Stimulated activated CD4-positive, alpha-beta T cell treated with anti-CD3 and anti-CD28 coated beads, Interleukin-15, amount 100 ng/mL, for 24 hours (primary cell): ENCODE measurements at regions not wholly inside any gene's neighbourhood (a gene's known extent, or its start where the extent isn't known, plus 50 kb on each side); places are given as distances from the start of the nearest gene placed in this dataset.

Experiments
- DNase-seq: peaks from one replicate; pipeline ENCODE4 v3.0.0-alpha.2; 2020

DNA sequence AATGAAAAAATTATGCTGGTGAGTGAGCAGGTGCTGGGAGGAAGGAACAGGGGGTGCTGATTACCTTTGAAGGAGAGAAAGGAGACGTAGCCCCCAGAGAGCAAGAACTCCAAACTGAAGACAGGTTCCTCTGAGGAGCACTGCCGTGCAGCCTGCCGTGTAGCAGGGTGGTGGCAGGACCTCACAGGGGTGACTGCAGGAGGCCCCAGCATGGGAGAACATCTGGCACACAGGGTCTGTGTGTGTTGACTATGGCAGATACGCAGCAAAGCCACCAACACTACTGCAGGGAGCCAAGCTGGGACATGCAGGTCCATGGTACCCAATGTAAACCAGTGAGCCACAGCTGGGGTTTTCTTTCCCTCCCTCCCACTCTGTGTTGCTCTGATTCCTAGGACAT lies 192.1 kb upstream of the PDE1C start:
- no peak for DNase-seq

DNA sequence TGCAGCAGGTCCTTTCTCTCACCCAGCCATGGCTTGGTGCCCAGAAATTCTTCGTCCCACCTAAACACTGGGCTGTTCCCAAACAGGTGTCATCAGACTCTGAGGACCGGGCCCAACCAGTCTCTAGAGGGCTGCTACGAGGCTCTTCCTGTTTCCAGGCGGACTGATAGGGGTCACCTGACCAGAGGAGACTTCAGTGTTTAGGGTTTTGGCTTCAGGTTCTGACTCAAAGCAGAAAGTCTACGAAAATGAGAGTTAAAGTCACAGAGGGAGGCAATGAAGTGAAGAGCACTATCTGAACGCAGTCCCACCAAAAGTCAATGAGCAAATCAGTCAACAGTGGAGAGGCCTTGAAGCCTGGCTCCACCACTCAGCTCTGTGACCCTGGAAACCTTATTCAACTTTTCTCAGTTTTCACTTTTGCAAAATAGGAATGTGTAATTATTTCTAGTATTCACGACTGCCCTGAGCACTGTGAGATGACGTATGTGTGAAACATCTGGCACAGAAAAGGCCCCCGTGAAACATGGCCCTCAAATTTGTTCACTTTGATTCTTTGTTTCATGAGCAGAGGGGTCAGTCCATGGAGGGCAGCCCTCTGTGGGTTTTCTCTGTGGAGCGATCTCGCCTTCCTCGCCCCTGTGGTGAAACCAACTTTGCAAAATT lies 189.9 kb upstream of the PDE1C start:
- DNase-seq: no peak

DNA sequence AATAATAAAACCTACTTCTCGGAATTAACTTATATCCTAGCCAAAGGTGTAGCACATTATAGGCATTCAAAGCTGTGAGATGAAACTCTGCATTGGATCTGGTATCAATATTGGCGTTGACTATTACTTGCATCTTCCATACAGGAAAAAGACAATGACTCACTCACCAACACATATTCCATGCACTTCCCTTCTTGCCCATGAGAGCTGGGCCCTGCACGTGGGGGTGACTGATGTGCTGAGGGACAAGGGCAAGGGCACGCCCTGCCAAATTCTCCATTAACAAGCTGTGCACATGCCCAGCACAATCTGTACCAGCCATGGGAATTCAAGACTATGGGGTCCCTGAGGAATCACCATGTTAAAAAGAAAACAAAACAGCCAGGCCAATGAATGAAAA lies 188.1 kb upstream of the PDE1C start:
- DNase-seq: no peak

DNA sequence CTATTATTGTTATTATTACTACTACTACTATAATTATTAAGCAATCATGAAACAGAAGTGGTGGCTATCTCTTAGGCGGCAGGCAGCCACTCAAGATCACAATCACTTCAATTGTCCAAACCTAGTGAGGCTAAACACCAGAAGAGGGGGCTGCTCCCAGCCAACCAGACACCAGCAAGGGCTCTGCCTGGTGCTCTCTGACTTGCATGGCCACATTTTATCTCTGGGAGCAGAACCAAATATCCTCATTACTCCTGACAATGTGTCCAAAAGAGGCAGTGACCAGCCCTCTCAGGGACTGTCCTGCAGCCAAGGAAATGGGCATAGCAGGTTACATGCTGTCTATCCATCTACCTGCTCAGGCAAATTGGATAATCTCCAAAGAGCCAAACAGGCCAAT lies 187.4 kb upstream of the PDE1C start:
- no peak for DNase-seq

DNA sequence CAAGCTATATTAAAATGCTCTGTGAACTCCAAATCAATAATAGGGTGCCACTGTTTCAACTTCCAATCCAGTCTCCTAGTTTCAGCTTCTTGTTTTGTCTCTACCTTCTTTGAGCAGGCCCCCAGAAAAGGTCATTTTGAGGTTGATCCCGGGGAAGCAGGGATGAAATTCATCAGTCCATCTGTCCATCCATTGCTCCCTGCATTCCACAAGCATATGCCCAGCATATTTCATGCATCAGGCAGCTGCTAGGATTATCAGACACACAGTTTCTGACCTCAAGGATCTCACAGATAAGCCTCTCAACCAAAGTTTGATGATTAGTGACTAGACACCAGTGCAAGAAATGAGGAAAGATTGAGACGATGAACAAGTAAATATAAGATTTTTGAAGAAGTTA lies 186.6 kb upstream of the PDE1C start:
- no peak for DNase-seq

DNA sequence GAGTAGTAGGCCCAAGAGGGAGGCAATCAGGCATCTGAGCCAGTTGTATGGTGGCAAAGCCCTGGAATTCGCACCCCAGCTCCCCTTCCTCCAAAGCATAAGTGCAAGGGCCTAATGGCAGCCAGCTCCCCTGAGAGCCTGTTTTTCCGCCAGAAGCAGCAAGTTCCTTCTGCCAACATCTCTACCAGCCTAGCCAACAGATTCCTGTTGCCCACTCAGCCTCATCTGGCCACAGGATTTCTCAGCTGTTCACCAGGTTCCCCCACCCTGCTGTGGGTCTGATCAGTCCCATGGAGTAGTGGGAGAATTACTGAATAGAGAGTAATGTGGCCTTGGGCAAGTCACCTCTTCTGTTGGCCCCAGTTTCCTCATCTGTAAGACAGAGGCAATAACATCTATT lies 186.2 kb upstream of the PDE1C start:
- DNase-seq: no peak

DNA sequence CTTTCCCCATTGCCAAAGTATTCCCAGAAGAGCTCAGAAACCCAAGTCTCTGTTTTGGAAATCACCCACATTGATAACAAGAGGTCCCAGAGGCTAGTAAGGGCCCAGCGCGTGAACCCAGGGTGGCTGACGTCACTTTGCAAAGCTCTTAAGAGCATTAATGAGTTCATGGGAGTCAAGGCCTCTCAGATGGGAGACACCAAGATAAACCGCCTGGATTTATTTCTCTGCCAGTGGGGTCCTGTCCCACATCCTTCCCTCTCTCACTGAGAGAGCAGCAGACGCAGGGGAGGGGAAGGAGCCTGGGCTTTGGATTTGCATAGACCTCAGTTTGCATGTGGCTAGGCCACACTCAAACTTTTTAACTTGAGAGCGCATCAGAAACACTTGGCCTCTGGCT lies 184.8 kb upstream of the PDE1C start:
- no peak for DNase-seq

DNA sequence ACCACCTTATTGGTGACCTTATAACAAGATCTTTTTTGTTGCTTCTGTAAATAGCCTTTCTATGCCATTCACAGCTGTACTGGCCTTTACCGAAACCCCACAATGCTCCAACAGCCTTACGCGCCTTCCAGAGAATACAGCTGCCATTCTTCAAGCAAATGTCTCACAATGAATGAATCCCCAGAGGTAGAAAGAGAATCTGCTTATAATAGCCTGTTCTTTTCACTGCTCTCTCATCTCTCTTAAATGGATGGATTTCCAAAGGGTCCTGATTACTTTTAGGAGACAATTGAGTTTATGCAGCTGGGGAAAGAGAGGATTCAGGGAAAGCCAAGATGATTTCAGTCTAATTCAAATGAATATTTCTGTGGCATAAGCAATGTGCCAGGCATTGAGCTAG lies 183.1 kb upstream of the PDE1C start:
- DNase-seq: no peak

DNA sequence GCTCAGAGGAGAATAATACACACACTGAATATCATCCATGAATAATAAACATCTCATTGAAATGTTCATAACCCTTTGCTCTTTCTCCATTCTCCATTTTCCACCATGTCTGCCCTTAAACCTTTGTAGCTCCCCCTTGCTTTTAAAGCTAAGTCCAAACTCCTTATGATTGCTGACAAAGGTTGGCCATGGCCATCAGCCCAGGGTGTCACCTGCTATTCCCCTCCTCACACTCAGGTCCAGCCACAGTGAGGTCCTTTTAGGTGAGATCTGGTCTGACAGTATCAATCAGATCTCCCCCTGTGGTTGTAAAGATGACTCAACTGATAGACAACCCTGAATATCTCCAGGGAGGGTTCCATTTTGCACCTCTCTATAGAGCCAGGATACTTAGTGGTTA lies 181.5 kb upstream of the PDE1C start:
- DNase-seq: no peak

DNA sequence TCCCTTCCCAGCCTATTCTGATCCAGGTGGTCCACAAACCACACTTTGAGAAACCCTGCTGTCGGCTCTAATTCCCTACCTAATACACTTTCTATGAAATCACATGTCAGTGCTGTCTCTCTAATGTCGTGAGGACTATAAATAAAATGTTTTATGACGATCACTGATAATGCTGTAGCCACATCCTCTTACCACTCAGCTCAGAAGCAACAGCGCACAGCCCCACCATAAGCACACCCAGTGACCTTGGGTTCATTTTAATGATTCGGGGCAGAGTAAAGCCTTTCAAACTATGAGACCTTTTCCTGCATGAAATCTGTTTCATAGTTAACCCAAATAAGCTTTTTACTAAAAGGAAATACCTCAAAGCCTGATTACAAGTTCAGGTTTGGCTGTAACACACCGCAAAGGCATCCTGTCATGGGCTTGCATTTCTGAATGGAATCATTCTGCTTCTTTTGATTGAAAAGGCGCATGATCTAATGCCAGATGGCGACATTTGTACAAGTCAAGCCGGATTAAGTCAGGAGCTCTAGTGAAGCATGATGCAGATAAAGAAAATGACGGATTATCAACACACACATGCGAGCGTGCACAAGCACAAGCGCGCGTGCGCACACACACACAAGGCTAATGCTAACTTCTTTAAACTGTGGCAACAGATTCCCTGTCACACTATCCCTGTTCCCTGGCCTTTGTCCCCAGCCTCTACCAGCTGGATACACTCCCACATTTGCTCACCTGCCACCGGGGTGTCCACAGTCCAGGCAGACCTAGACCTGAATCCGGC lies 180.5 kb upstream of the PDE1C start:
- DNase-seq: no peak

DNA sequence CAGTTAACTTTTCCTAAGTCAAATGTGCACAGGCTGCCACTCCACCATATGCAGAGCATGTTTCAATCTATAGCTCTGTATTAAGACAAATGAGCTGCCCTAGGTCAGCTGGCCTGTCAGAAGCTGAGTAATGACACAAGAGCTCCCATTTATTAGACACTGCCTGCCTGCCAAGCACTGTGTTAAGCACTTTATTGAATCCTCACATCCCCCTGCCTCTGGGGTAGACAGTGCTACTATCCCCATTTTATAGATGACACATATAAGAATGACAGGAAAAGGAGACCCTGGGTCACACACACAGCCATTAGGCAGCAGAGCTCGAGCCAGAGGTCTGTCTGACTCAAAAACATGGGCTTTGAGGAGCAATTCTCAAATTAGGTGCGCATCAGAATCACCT lies 179.8 kb upstream of the PDE1C start:
- DNase-seq: no peak

DNA sequence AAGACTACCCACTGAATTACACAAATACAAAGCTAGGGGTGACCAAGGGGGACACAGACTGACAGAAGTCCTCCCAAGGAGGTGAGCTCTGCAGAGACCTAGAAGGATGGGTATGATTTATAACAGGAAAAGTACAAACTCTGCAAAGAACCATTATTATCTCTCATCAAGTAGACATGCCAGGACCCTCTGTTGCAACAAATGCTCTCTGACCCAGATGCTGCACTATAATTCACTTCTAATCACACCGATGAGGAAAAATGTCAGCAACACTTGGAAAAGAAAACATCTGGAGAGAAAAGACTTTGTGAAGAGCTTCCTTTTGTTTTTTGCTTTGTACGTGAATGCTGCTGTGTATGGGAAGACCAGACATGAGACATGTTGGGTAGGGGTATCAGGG lies 178.3 kb upstream of the PDE1C start:
- no peak for DNase-seq

DNA sequence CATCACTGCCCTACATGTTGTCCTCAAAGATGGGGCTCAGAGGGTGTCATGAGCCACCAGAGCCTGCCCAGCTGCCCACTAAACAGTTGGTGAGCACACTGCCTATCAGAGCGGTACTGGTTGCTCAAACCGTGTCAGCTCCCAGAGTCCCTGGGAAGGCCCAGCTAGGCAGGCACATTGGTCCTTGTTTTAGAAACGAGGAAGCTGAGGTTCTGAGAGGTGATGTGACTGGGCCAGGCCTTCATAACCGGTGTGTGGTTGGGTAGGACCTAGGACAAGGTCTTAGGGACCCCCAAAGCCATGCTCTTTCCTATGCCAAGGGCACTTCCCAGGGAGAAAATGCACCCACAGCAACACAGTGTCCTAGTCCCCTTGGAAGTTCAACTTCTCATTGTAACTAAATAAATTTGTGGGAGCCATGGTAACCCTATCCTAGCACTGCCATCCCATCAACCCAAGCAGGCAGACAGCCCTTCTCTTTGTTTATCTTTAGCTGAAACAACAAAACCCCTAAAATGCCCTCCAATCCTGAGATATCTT lies 174.7 kb upstream of the PDE1C start:
- DNase-seq: no peak

DNA sequence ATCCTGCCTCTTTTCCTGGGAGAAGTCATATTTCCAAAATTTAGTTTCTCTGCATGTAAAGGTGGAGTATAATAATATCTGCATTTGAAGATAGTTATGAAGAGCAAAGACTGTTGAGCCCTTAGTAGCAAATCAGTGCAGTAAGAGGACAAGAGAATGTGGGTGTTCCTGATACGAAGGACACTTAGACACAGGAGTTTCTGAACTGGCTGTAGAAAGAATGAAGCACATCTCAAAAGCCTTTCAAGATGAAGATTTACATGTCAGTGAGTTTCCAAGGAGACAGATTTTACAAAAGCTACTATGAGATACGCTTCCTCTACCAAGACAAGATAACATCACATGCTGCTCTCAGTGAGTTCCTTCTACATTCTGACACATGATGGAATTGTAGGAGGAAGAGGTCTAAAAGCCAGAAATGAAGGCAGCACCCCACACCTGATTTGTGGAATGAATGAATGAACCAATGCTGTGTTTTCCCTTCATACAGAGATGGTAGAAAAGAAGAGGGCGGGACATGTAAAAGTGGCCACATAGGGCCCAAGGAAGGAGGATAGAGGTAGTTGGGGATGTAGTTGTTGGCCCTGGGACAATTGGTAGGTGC lies 173.6 kb upstream of the PDE1C start:
- DNase-seq: no peak

DNA sequence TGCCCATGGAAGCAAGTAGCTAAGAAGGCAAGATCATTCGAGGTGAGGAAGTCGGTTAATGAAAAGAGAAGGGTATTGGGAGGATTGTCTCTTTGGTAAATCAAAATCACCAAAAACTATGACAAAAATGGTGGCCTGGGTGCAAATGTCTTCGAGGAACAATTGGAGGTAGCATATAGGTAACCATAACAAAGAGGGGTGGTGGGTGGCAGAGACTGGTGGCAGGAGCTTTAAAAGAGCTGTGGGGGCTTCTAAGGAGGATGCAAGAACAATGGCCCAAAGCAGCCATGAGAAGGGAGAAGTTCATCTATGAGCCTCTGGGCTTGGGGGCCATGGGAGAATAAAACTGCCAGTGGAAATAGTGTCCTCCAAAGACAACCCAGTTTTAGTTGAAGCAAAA lies 172.2 kb upstream of the PDE1C start:
- no peak for DNase-seq

DNA sequence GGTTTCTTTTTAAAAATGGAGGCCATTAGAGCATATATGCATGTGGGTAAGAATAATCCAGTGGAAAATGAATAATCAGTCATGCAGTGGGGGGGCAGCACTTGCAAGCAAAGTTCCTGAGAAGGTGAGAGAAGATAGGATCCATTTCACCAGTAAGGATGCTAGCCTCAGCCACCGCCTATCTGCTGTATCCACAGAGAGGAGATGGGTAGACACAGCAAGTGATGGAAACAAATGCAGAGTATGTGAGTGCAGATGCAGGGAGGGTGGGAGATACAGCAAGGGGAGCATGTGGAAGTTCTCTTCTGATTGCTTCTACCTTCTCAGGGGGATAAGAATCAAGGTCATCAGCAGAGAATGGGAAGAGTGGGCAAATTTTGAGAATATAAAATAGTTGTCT lies 171.4 kb upstream of the PDE1C start:
- DNase-seq: no peak

DNA sequence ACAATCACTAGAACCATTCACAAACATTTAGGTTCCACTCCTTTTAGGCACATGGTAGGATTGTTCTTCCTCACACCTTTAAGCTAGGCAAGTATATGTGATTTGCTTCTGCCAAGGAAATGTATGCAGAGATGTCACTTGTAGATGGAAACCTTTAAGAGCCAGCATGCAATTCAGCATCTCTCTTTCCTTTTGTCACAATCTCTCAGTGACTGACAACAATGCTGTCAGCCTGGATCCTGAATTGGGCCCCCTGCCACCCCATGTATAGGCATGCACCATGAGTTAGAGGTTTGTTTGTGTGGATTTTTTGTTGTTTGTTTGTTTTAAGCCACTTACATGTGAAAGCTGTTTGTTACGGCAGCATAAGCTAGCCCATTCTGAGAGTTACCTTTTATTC lies 169.6 kb upstream of the PDE1C start:
- DNase-seq: no peak

DNA sequence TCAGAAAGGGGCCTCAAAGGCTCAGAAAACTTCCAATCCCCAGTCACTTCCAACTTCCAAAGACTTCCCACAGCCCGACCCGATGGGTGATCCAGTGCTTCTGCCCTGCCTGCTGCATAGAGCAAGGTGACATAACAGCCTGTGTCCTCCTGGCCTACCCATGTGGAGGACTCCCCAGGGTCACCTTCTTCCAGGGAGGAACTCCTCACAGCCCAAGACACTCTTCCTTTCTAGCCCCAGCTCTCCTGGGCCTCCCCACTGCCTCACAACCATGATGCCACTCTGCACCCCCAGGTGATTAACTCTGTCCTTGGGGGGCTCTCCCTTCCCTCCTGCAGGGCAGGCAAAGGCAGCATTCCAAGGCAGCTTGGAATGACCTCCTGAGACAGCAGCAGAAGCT lies 158.4 kb upstream of the PDE1C start:
- no peak for DNase-seq

DNA sequence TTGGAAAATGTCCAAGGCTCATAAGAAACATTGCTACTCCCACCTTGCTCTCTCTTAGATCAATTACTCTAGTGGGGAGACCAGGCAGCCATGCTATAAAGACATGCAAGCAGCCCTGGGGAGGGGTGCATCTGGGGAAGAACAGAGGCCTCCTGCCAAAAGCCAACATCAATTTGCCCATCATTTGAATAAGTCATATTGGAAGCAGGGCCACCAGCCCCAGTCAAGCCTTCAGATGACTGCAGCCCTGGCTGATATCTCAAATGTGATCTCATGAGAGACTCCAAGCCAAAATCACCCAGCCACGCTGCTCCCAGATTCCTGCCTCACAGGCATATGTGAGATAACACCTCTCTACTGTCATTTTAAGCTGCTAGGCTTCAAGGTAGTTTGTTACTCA lies 157.5 kb upstream of the PDE1C start:
- DNase-seq: no peak

DNA sequence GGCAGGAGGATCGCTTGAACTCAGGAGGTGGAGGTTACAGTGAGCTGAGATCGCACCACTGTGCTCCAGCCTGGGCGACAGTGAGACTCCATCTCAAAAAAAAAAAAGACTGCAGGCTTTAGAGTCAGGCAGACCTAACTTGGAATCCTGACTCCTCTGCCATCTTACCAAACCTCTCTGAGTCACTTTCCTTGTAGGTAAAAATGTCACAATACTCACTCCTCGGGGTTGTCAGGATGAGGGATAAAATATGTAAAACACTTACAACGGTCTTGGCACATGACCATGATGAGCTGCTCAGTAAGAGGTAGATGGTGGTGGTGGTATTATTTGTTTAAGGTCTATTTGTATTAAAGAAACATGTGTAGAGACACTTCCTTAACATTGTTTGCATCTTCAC lies 154.1 kb upstream of the PDE1C start:
- DNase-seq: no peak

DNA sequence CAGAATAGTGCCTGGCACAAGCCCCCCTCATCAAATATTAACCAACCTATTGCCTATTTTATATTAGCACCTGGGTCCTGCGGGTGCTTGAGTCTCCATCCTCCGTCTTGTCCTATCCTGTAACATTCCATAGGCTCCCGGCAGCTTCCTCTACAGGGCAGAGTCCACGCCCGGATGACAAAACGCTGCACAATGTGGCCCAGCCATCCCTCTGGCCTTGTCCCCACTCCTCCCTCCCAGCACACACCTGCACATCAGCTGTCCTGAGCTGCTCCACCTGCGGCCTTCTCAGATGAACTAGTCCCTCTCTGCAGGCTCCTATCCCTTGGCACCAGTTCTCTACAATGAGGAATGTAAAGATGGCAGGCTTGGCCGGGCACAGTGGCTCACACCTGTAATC lies 153.5 kb upstream of the PDE1C start:
- no peak for DNase-seq

DNA sequence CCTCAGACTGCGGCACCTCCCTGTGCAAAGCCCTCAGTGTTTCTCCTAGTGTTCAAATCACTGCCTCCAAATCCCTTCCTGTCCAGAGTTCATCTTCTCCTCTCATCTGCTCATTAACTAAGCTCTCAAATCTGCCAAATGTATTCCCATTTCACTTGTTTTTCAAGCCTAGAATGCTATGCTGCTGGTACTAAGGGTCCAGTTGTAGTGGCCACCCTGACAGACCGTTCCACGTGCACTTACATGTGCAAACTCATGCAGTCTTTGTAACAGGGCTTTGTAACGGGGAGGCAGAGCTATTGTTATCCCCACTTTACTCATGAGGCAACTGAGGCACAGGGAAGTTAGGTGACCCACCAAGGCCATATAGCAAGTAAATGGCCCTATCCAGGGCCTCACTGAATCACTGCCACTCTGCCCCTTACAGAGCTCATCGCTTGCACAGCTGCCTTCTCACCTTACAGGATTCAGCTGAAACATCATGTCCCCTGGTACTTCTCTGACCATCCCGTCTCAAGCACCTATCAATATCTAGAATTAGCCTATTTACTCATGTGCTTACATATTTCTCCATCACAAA lies 153.0 kb upstream of the PDE1C start:
- DNase-seq: no peak

DNA sequence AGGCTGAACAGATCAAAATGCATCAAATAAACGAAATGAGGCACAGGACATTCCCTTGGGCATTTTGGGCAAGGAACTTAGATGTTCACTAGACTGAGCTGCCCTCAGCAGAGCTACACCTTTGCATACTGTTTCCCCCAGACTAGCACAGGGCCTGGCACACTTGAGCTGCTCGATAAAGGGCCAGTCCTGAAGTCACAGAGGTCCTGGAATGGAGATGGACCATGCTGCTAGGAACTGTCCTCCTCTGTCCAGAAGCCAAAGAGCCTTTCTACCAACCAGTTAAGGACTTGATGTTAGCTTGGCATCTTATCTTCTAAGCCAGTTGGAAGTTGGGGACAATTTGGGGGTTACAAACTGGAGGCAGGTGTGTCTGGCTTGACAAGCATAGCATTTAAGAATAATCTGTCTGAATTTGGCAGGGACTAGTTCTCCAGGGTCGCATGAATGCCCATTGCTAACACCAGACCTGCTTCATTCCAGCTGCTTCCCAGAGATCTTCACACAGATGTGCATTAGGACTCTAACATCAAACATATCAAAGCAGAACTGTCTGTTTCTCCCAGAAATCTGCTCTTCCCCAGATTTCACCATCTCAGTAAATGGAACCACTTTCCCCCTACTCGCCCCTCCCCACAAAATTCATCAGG lies 152.2 kb upstream of the PDE1C start:
- DNase-seq: no peak
